GM12891 (cell line): ENCODE measurements at regions not wholly inside any gene's neighbourhood (a gene's known extent, or its start where the extent isn't known, plus 50 kb on each side); places are given as distances from the start of the nearest gene placed in this dataset.

Experiments
- POLR2A ChIP-seq: IDR thresholded peaks from 2 replicates; pipeline ENCODE4 v1.6.1; 2011; ENCODE audit warnings: low read depth, low read length, control low read depth
- POLR2AphosphoS5 ChIP-seq: IDR thresholded peaks from 2 replicates; pipeline ENCODE4 v1.6.1; 2011; ENCODE audit warnings: low read depth, low read length, control low read depth
- POU2F2 ChIP-seq: IDR thresholded peaks from 2 replicates; pipeline ENCODE4 v1.6.1; 2011; ENCODE audit warnings: low read depth, mild to moderate bottlenecking, control low read depth, low read length, moderate library complexity
- SPI1 ChIP-seq: IDR thresholded peaks from 2 replicates; pipeline ENCODE4 v1.6.1; 2011; ENCODE audit warnings: low read depth, low read length, control low read depth
- TAF1 ChIP-seq: IDR thresholded peaks from 2 replicates; pipeline ENCODE4 v1.6.1; 2011; ENCODE audit warnings: low read depth, low read length, control low read depth

- TF ChIP-seq POLR2A (no peak), TAF1 (no peak), POLR2AphosphoS5 (no peak), POU2F2 (no peak), SPI1 (no peak)
These were observed 156.5 kb downstream of the TFAP2A start for GRCh38 chr6:10258341-10258740.
